ENCODE measurements at regions not wholly inside any gene's neighbourhood (a gene's known extent, or its start where the extent isn't known, plus 50 kb on each side); places are given as distances from the start of the nearest gene placed in this dataset.
"Not testable (repeated sequence)": the region's sequence is repeated elsewhere in the genome, so short reads cannot be mapped to it uniquely, and the experiment has no call there.

- no peak for DNase-seq (ENCODE audit: low read depth in 1 of 2, low spot score in 1 of 2)
Measured at GRCh38 chr10:62696798-62697197, 107.7 kb upstream of the ADO start.

- DNase-seq (ENCODE audit: low read depth in 1 of 2, low spot score in 1 of 2): no peak
Measured at GRCh38 chr10:62699148-62699547, 105.4 kb upstream of the ADO start.

DNA sequence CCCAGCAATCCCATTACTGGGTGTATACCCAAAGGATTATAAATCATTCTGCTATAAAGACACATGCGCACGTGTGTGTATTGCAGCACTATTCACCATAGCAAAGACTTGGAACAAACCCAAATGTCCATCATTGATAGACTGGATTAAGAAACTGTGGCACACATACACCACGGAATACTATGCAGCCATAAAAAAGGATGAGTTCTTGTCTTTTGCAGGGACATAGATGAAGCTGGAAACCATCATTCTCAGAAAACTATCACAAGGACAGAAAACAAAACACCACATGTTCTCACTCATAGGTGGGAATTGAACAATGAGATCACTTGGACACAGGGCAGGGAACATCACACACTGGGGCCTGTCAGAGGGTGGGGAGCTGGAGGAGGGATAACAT lies 100.4 kb upstream of the ADO start:
- DNase-seq (ENCODE audit: low read depth in 1 of 2, low spot score in 1 of 2): not testable (repeated sequence)

DNA sequence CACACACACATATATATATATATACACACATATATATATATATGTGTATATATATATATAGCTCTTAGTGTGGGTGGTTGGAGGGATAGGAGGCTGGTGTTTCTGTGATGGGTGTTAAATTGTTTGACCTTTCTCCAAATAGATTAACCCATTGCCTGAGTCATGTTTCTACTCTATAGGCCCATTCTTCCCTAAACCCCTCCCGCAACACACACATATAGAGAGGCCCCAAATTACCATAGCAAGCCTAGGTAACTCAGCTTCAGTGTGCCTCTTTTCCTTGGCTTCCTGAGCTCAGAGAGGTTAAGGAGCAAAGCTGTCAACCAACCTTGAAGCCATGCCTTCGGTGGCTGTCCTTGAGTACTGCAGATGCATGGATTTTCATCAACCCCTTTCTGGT lies 98.7 kb upstream of the ADO start:
- DNase-seq (ENCODE audit: low read depth in 1 of 2, low spot score in 1 of 2): no peak

GRCh38 chr10:62707810-62708209 lies 96.7 kb upstream of the ADO start:
- no peak for DNase-seq (ENCODE audit: low read depth in 1 of 2, low spot score in 1 of 2)

DNA sequence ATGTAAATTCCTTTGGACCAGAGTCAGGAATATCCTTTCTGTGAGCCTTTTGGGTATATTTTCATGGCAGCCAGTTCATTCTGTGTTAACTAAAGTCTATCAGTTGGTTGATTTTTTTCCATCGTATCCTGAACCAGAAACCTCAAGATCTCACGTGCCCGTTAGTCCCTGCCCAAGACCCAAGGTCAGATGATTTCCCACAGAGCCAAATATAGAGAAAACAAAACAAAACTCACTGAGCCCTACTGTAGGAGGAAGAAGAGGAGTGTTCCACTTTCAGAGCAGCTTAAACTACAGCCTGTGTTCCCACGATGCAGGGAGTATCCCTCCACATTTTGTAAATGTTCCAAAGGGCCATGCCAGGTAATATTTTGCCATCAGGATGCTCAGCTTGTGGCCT lies 96.0 kb upstream of the ADO start:
- DNase-seq (ENCODE audit: low read depth in 1 of 2, low spot score in 1 of 2): no peak

GRCh38 chr10:62709200-62709599 lies 95.3 kb upstream of the ADO start:
- no peak for DNase-seq (ENCODE audit: low read depth in 1 of 2, low spot score in 1 of 2)

GRCh38 chr10:62710182-62710581 lies 94.3 kb upstream of the ADO start:
- no peak for DNase-seq (ENCODE audit: low read depth in 1 of 2, low spot score in 1 of 2)

DNA sequence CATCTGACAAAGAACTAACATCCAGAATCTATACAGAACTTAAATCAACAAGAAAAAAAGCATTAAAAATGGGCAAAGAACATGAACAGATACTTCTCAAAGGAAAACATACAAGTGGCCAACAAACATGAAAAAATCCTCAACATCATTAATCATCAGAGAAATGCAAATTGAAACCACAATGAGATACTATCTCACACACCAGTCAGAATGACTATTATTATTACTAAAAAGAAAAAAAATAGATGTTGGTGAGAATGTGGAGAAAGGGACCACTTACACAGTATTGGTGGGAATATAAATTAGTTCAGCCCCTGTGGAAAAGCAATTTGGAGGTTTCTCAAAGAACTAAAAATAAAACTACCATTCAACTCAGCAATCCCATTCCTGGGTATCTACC lies 89.1 kb upstream of the ADO start:
- DNase-seq (ENCODE audit: low read depth in 1 of 2, low spot score in 1 of 2): no peak

DNA sequence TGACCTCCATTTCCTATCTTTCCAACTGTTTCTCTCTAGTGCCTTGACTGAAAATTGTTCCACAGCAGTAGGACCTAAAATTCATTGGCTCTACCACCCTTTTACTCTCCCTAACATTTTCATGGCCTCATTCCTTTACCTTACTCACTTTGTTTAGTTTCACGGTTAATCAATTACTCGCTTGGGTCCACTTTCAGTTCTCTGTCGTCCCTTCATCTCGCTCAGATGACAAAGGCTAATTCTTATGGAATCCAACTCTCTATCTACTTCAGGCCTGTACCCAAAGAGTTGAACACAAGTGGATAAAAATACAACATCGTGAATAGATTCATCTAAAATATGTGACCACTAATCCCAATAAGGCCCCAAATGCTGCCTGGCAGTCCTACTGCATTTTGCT lies 85.9 kb upstream of the ADO start:
- DNase-seq (ENCODE audit: low read depth in 1 of 2, low spot score in 1 of 2): no peak

- DNase-seq (ENCODE audit: low read depth in 1 of 2, low spot score in 1 of 2): no peak
Measured at GRCh38 chr10:62719061-62719460, 85.5 kb upstream of the ADO start.

DNA sequence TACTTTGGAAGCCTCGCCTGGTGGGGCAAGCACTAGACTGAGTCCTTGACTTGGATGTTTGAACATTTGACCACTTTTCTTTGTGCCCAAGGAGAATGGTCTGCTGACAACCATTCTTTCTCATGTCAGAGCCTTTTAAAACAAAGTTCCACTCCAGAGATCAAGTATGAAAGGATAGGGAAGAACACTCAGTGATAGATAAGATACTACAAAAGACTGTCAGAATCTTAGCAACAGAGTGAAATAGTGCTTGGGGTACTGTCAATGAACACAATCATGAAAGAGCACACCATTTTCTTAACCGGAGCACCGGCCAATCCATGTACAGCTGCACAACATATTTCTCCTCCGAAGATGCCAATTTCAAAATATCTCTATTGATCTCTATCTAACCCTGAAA lies 82.8 kb upstream of the ADO start:
- DNase-seq (ENCODE audit: low read depth in 1 of 2, low spot score in 1 of 2): no peak

DNA sequence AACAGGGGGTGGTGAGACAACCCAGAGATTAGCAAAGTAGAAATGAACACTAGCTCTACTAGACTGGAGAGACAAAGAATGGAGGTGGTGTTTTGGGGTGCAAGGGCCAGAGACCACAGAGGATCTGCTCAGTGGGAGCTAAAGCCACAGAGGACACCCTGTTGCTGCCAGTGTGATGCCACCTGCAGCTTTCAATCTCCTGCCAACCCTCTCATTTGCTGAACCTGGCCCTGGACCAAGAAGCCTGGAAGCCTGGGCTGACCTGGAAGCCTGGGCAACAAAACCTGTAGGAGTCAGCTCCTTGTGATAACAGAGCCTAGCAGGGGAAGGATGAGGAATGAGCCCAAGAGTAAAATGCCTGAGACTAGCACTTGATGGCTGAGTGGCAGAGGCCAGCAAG lies 81.1 kb upstream of the ADO start:
- no peak for DNase-seq (ENCODE audit: low read depth in 1 of 2, low spot score in 1 of 2)

- DNase-seq (ENCODE audit: low read depth in 1 of 2, low spot score in 1 of 2): no peak
Measured at GRCh38 chr10:62724465-62724864, 80.1 kb upstream of the ADO start.

DNA sequence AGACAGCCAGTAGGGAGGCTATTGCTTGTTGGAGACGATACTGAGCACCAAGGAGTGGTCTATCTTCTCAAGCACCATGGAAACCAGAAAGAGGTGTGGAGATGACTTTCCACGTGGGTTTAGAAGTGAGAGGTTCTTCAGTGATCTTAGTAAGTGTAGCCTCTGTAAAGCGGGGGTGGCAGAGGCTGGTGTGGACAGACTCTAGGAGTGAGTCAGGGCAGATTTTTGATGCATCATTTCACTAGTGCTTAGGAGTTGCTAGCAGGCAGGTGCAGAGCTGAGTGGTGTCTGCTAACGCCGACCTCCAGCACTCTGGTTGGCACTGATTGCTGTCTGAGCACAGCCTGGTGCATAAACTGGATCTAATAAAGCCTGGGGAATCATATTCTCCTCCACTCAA lies 78.4 kb upstream of the ADO start:
- peak in 1 of 2 donors; percentile 29 for DNase-seq (ENCODE audit: low read depth in 1 of 2, low spot score in 1 of 2)

- no peak for DNase-seq (ENCODE audit: low read depth in 1 of 2, low spot score in 1 of 2)
Measured at GRCh38 chr10:62726638-62727037, 77.9 kb upstream of the ADO start.

- no peak for DNase-seq (ENCODE audit: low read depth in 1 of 2, low spot score in 1 of 2)
Measured at GRCh38 chr10:62727934-62728333, 76.6 kb upstream of the ADO start.

GRCh38 chr10:62728479-62728878 lies 76.0 kb upstream of the ADO start:
- no peak for DNase-seq (ENCODE audit: low read depth in 1 of 2, low spot score in 1 of 2)

- DNase-seq (ENCODE audit: low read depth in 1 of 2, low spot score in 1 of 2): peak; percentile 22 to 43
Measured at GRCh38 chr10:62732841-62733653, 71.5 kb upstream of the ADO start.

DNA sequence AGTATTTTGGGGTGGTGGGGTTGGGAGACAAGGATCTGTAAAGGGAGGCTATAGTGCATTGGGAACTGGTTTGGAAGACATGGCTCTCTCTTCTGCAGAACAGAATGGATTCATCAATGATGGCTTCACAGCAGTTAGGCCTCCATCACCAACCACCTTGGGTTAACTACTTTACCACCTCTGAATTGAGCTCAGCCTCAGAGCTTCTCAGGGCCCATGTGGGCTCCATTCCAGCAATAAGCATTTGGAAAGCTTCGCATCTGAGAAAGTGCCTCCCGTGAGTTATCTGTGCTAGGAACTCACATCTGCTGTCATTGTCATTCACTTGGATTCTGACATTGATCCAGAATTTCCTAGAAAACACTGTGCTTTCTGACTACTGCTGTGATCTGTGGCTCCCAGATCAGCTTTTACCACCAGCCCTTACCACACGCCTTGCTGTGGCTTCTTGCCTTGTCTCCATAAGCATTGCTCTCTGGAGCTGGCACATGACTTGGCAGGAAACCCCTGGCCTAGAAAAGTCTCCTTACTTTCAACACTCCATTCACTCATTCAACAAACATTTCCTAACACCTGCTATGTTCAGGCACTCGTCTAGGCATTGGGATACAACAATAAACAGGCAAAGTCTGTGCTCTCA lies 70.7 kb upstream of the ADO start:
- no peak for DNase-seq (ENCODE audit: low read depth in 1 of 2, low spot score in 1 of 2)

- no peak for DNase-seq (ENCODE audit: low read depth in 1 of 2, low spot score in 1 of 2)
Measured at GRCh38 chr10:62734781-62735463, 69.6 kb upstream of the ADO start.

GRCh38 chr10:62735464-62736167 lies 68.9 kb upstream of the ADO start:
- no peak for DNase-seq (ENCODE audit: low read depth in 1 of 2, low spot score in 1 of 2)

All from stimulated activated CD4-positive, alpha-beta T cell treated with anti-CD3 and anti-CD28 coated beads, Interleukin-15, amount 100 ng/mL, for 1 hour (primary cell).